Keratinocyte (primary cell): ENCODE measurements at regions not wholly inside any gene's neighbourhood (a gene's known extent, or its start where the extent isn't known, plus 50 kb on each side); places are given as distances from the start of the nearest gene placed in this dataset.

ENCODE experiments used
- CTCF ChIP-seq, 3 experiments: IDR thresholded peaks in 1 of 3; conservative IDR thresholded peaks in 1 of 3; optimal IDR thresholded peaks in 1 of 3; 2 replicates in 2 of 3; 3 replicates in 1 of 3; pipeline versions ENCODE3 to v1.5.1; 2011; ENCODE audit warnings: low read length in 3 of 3, mild to moderate bottlenecking in 3 of 3, moderate library complexity in 2 of 3, control low read depth in 1 of 3, inconsistent platforms in 1 of 3; ENCODE audit not compliant: insufficient read depth in 2 of 3; ENCODE audit errors: extremely low read depth in 1 of 3
- EZH2 ChIP-seq: IDR thresholded peaks from one replicate; pipeline ENCODE4 v1.6.1; 2012; ENCODE audit warnings: inconsistent platforms, mild to moderate bottlenecking, low read length, moderate library complexity

- TF ChIP-seq CTCF (optimal IDR thresholded peaks at IDR 0.05 in 1 of 3, IDR thresholded peaks at IDR 0.05 in 1 of 3, conservative IDR thresholded peaks at IDR 0.05 in 1 of 3; ENCODE audit: extremely low read depth in 1 of 3, insufficient read depth in 2 of 3, low read length in 3 of 3) (no peak), EZH2 (no peak)
Measured at GRCh38 chr16:75787440-75787839, 61.1 kb upstream of the CPHXL start.
